NCI-H1092 (cell line): ENCODE measurements at regions not wholly inside any gene's neighbourhood (a gene's known extent, or its start where the extent isn't known, plus 50 kb on each side); places are given as distances from the start of the nearest gene placed in this dataset.
"Not testable (repeated sequence)": the region's sequence is repeated elsewhere in the genome, so short reads cannot be mapped to it uniquely, and the experiment has no call there.

Source experiments
- DNase-seq: peaks from one replicate; lab custom pipeline; 2025; lab: John Stamatoyannopoulos, UW

- DNase-seq: no peak
These were observed 286.1 kb upstream of the IRX4 start for GRCh38 chr5:2168601-2169429.

- no peak for DNase-seq
These were observed 284.9 kb upstream of the IRX4 start for GRCh38 chr5:2167671-2168070.

GRCh38 chr5:2166979-2167377, 284.3 kb upstream of the IRX4 start:
- no peak for DNase-seq

GRCh38 chr5:2166306-2166978, 283.7 kb upstream of the IRX4 start:
- DNase-seq: no peak

GRCh38 chr5:2165615-2166305, 283.0 kb upstream of the IRX4 start:
- no peak for DNase-seq

GRCh38 chr5:2165203-2165602, 282.5 kb upstream of the IRX4 start:
- no peak for DNase-seq

GRCh38 chr5:2164586-2164985, 281.9 kb upstream of the IRX4 start:
- no peak for DNase-seq

- no peak for DNase-seq
These were observed 281.3 kb upstream of the IRX4 start for GRCh38 chr5:2163940-2164490.

GRCh38 chr5:2163060-2163856, 280.5 kb upstream of the IRX4 start:
- no peak for DNase-seq

GRCh38 chr5:2160811-2161210, 278.1 kb upstream of the IRX4 start:
- no peak for DNase-seq

GRCh38 chr5:2158767-2159166, 276.0 kb upstream of the IRX4 start:
- no peak for DNase-seq

- no peak for DNase-seq
These were observed 275.4 kb upstream of the IRX4 start for GRCh38 chr5:2158109-2158508.

GRCh38 chr5:2157372-2157771, 274.6 kb upstream of the IRX4 start:
- DNase-seq: no peak

- no peak for DNase-seq
These were observed 273.8 kb upstream of the IRX4 start for GRCh38 chr5:2156358-2157059.

- no peak for DNase-seq
These were observed 272.8 kb upstream of the IRX4 start for GRCh38 chr5:2155556-2155955.

- DNase-seq: no peak
These were observed 271.1 kb upstream of the IRX4 start for GRCh38 chr5:2153802-2154201.

- DNase-seq: no peak
These were observed 270.6 kb upstream of the IRX4 start for GRCh38 chr5:2153350-2153749.

GRCh38 chr5:2151301-2151888, 268.7 kb upstream of the IRX4 start:
- DNase-seq: not testable (repeated sequence)

GRCh38 chr5:2149195-2149539, 266.4 kb upstream of the IRX4 start:
- DNase-seq: peak; percentile 45

- no peak for DNase-seq
These were observed 265.8 kb upstream of the IRX4 start for GRCh38 chr5:2148312-2149194.
